Activated CD8-positive, alpha-beta T cell treated with anti-CD3 and anti-CD28 coated beads for 36 hours (primary cell): ENCODE measurements at regions not wholly inside any gene's neighbourhood (a gene's known extent, or its start where the extent isn't known, plus 50 kb on each side); places are given as distances from the start of the nearest gene placed in this dataset.

ENCODE experiments used
- ATAC-seq: fragments of 200-7000 bp; cut with Tn5 transposase; one replicate; pipeline ENCODE4 v1.10.0; 2021; ENCODE audit warnings: mild to moderate bottlenecking, moderate library complexity
- CTCF ChIA-PET: fragments of 350-600 bp; sonication (Branson Sonifier 250); formaldehyde crosslinking; loops from one replicate; lab custom pipeline; 2021; ENCODE audit warnings: antibody characterized with exemption; lab: Charles Lee
- POLR2A ChIA-PET: fragments of 350-600 bp; sonication (Branson Sonifier 250); formaldehyde crosslinking; loops from one replicate; lab custom pipeline; 2021; ENCODE audit warnings: antibody characterized with exemption; lab: Charles Lee
- DNase-seq: peaks from one replicate; pipeline ENCODE4 v3.0.0-alpha.2; 2020
- H3K27ac Mint-ChIP-seq: one replicate; pipeline ENCODE4 v1.8.0; 2021; ENCODE audit warnings: mild to moderate bottlenecking, mixed read lengths
- H3K27me3 Mint-ChIP-seq: one replicate; pipeline ENCODE4 v1.8.0; 2021; ENCODE audit warnings: mixed read lengths
- H3K36me3 Mint-ChIP-seq: one replicate; pipeline ENCODE4 v1.8.0; 2021; ENCODE audit warnings: low read depth, mixed read lengths
- H3K4me1 Mint-ChIP-seq: one replicate; pipeline ENCODE4 v1.8.0; 2021; ENCODE audit warnings: low read depth, mixed read lengths
- H3K4me3 Mint-ChIP-seq: one replicate; pipeline ENCODE4 v1.8.0; 2021; ENCODE audit warnings: mild to moderate bottlenecking, moderate library complexity, mixed read lengths
- H3K9me3 Mint-ChIP-seq: one replicate; pipeline ENCODE4 v1.8.0; 2021; ENCODE audit warnings: mixed read lengths
- CTCF ChIP-seq: fragments of 200-600 bp; IDR thresholded peaks from one replicate; pipeline ENCODE4 v1.8.0; 2022; ENCODE audit warnings: antibody characterized with exemption, mild to moderate bottlenecking
- intact Hi-C: fragments of 100-400 bp; cut with micrococcal nuclease; formaldehyde crosslinking; loops from one replicate; pipeline ENCODE4 v1.10.0; 2022

- Mint-ChIP-seq H3K9me3 (peaks cover 3% of the 10 kb centered on the region), H3K27ac (no peak overlapping the region), H3K4me3 (no peak overlapping the region), H3K27me3 (no peaks in the 10 kb centered on the region), H3K4me1 (no peaks in the 10 kb centered on the region), H3K36me3 (no peaks in the 10 kb centered on the region)
- ChIA-PET POLR2A (no interaction called here), CTCF (no interaction called here)
- no peak for TF ChIP-seq CTCF
- DNase-seq, result no peak
- no peak for ATAC-seq
- intact Hi-C loops, result no loop called here
Observed at GRCh38 chr1:215471463-215471862, 95.6 kb upstream of the KCTD3 start.

GRCh38 chr1:215472723-215473122, 94.4 kb upstream of the KCTD3 start:
- Mint-ChIP-seq H3K27me3 (no peaks in the 10 kb centered on the region), H3K36me3 (no peaks in the 10 kb centered on the region), H3K9me3 (peaks cover 4% of the 10 kb centered on the region), H3K4me1 (no peaks in the 10 kb centered on the region), H3K4me3 (no peak overlapping the region), H3K27ac (no peak overlapping the region)
- CTCF ChIA-PET, result no interaction called here
- POLR2A ChIA-PET, result no interaction called here
- TF ChIP-seq CTCF, result no peak
- DNase-seq (no peak), ATAC-seq (no peak)
- intact Hi-C loops, result no loop called here

- Mint-ChIP-seq H3K9me3 (peaks cover 8% of the 10 kb centered on the region), H3K4me3 (no peak overlapping the region), H3K27me3 (no peaks in the 10 kb centered on the region), H3K27ac (no peak overlapping the region), H3K36me3 (no peaks in the 10 kb centered on the region), H3K4me1 (no peaks in the 10 kb centered on the region)
- intact Hi-C loops, result no loop called here
- POLR2A ChIA-PET, result no interaction called here
- TF ChIP-seq CTCF, result no peak
- ATAC-seq (no peak), DNase-seq (no peak)
- CTCF ChIA-PET, result no interaction called here
Observed at GRCh38 chr1:215473943-215474342, 93.2 kb upstream of the KCTD3 start.

- Mint-ChIP-seq H3K9me3 (peaks cover 8% of the 10 kb centered on the region), H3K4me3 (no peak overlapping the region), H3K36me3 (no peaks in the 10 kb centered on the region), H3K4me1 (no peaks in the 10 kb centered on the region), H3K27ac (no peak overlapping the region), H3K27me3 (no peaks in the 10 kb centered on the region)
- ChIA-PET CTCF (no interaction called here), POLR2A (no interaction called here)
- ATAC-seq (no peak), DNase-seq (no peak)
- TF ChIP-seq CTCF, result no peak
- intact Hi-C loops, result no loop called here
Observed at GRCh38 chr1:215474940-215475339, 92.2 kb upstream of the KCTD3 start.

- Mint-ChIP-seq H3K27me3 (no peaks in the 10 kb centered on the region), H3K36me3 (no peaks in the 10 kb centered on the region), H3K9me3 (peaks cover 8% of the 10 kb centered on the region), H3K4me1 (no peaks in the 10 kb centered on the region), H3K27ac (no peak overlapping the region), H3K4me3 (no peak overlapping the region)
- ChIA-PET CTCF (no interaction called here), POLR2A (no interaction called here)
- intact Hi-C loops, result no loop called here
- no peak for TF ChIP-seq CTCF
- DNase-seq (no peak), ATAC-seq (no peak)
Observed at GRCh38 chr1:215475796-215476481, 91.2 kb upstream of the KCTD3 start.
